ENCODE measurements at regions not wholly inside any gene's neighbourhood (a gene's known extent, or its start where the extent isn't known, plus 50 kb on each side); places are given as distances from the start of the nearest gene placed in this dataset.
"Not testable (repeated sequence)": the region's sequence is repeated elsewhere in the genome, so short reads cannot be mapped to it uniquely, and the experiment has no call there.

- H3K27me3 ChIP-seq, result no peaks in the 10 kb centered on the region
- no peak for DNase-seq
- no peaks in the 10 kb centered on the region for H3K36me3 ChIP-seq
- TF ChIP-seq CTCF (IDR thresholded peaks at IDR 0.05), result no peak
- H3K4me3 ChIP-seq, result no peak overlapping the region
- H3K27ac ChIP-seq, result no peak overlapping the region
- intact Hi-C loops (cut with DNase I; ENCODE audit: low total_unique reads), result no loop called here
- H3K4me1 ChIP-seq, result no peaks in the 10 kb centered on the region
- H3K9me3 ChIP-seq, result no peaks in the 10 kb centered on the region
These were observed 709.2 kb downstream of the TMEM121 start for GRCh38 chr14:106235356-106236159.

GRCh38 chr14:106248321-106249192, 722.2 kb downstream of the TMEM121 start:
- intact Hi-C loops (cut with DNase I; ENCODE audit: low total_unique reads), result no loop called here

GRCh38 chr14:106253995-106254394, 727.6 kb downstream of the TMEM121 start:
- H3K4me1 ChIP-seq; H3K27ac ChIP-seq; H3K4me3 ChIP-seq; DNase-seq; H3K36me3 ChIP-seq; intact Hi-C loops (cut with DNase I; ENCODE audit: low total_unique reads); H3K9me3 ChIP-seq; H3K27me3 ChIP-seq: not testable (repeated sequence)

More at GRCh38 chr14:106248321-106249192, 722.2 kb downstream of the TMEM121 start:
- H3K27ac ChIP-seq, result no peak overlapping the region
- H3K4me3 ChIP-seq, result no peak overlapping the region
- H3K27me3 ChIP-seq, result no peaks in the 10 kb centered on the region
- no peak for TF ChIP-seq CTCF (IDR thresholded peaks at IDR 0.05)
- no peak for DNase-seq
- no peaks in the 10 kb centered on the region for H3K4me1 ChIP-seq
- H3K9me3 ChIP-seq, result no peaks in the 10 kb centered on the region
- H3K36me3 ChIP-seq, result no peaks in the 10 kb centered on the region

- H3K27me3 ChIP-seq; H3K36me3 ChIP-seq; H3K9me3 ChIP-seq; H3K4me1 ChIP-seq; H3K27ac ChIP-seq; intact Hi-C loops (cut with DNase I; ENCODE audit: low total_unique reads); H3K4me3 ChIP-seq: not testable (repeated sequence)
- DNase-seq, result peak in 1 of 2 donors; percentile 26
- peak in 1 of 2 experiments; percentile 32 for TF ChIP-seq CTCF (IDR thresholded peaks at IDR 0.05)
These were observed 731.2 kb downstream of the TMEM121 start for GRCh38 chr14:106257569-106257994.

- H3K4me1 ChIP-seq, result no peaks in the 10 kb centered on the region
- no peak overlapping the region for H3K27ac ChIP-seq
- no peaks in the 10 kb centered on the region for H3K36me3 ChIP-seq
- no peak for TF ChIP-seq CTCF (IDR thresholded peaks at IDR 0.05)
- H3K27me3 ChIP-seq, result no peaks in the 10 kb centered on the region
- no peak for DNase-seq
- intact Hi-C loops (cut with DNase I; ENCODE audit: low total_unique reads), result no loop called here
- no peaks in the 10 kb centered on the region for H3K9me3 ChIP-seq
- H3K4me3 ChIP-seq, result no peak overlapping the region
These were observed 741.8 kb downstream of the TMEM121 start for GRCh38 chr14:106268013-106268727.

All from tibial artery (tissue), 4 donors.